ENCODE measurements at regions not wholly inside any gene's neighbourhood (a gene's known extent, or its start where the extent isn't known, plus 50 kb on each side); places are given as distances from the start of the nearest gene placed in this dataset.

- Histone ChIP-seq H3K9me3 (no peaks in the 10 kb centered on the region), H3K4me3 (ENCODE audit: low read depth, low read length) (no peak overlapping the region), H3K36me3 (ENCODE audit: control insufficient read depth, insufficient read depth, low read length) (no peaks in the 10 kb centered on the region), H3K4me1 (peaks cover 19% of the 10 kb centered on the region; the same call in 1 of the 2 replicates), H3K27me3 (replicated peaks; ENCODE audit: control insufficient read depth, insufficient read depth, low read length) (no peaks in the 10 kb centered on the region)
- no peak overlapping the region for H3K4me3 Mint-ChIP-seq (ENCODE audit: unreplicated experiment)
- ChIA-PET CTCF (no interaction called here), POLR2A (no interaction called here)
- no peaks in the 10 kb centered on the region for H3K36me3 Mint-ChIP-seq (ENCODE audit: insufficient read depth, unreplicated experiment)
- peaks cover 28% of the 10 kb centered on the region for H3K4me1 Mint-ChIP-seq (ENCODE audit: low read depth, unreplicated experiment)
- H3K27ac Mint-ChIP-seq (ENCODE audit: unreplicated experiment), result no peak overlapping the region
- no peak for DNase-seq
- intact Hi-C loops (cut with micrococcal nuclease; ENCODE audit: unreplicated experiment), result no loop called here
- H3K27me3 Mint-ChIP-seq (ENCODE audit: insufficient read depth, unreplicated experiment), result no peaks in the 10 kb centered on the region
- TF ChIP-seq, protein P1, sequence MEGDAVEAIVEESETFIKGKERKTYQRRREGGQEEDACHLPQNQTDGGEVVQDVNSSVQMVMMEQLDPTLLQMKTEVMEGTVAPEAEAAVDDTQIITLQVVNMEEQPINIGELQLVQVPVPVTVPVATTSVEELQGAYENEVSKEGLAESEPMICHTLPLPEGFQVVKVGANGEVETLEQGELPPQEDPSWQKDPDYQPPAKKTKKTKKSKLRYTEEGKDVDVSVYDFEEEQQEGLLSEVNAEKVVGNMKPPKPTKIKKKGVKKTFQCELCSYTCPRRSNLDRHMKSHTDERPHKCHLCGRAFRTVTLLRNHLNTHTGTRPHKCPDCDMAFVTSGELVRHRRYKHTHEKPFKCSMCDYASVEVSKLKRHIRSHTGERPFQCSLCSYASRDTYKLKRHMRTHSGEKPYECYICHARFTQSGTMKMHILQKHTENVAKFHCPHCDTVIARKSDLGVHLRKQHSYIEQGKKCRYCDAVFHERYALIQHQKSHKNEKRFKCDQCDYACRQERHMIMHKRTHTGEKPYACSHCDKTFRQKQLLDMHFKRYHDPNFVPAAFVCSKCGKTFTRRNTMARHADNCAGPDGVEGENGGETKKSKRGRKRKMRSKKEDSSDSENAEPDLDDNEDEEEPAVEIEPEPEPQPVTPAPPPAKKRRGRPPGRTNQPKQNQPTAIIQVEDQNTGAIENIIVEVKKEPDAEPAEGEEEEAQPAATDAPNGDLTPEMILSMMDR (IDR thresholded peaks at IDR 0.05; ENCODE audit: insufficient read depth in 1 of 2, low read depth in 1 of 2, low read length in 1 of 2, severe bottlenecking in 1 of 2, unreplicated experiment in 1 of 2), result no peak
- no TSS peak for BruUV-seq (replicated peaks)
- peaks cover 12% of the 10 kb centered on the region for H3K9me3 Mint-ChIP-seq (ENCODE audit: unreplicated experiment)
Observed at GRCh38 chr1:218524526-218524925, 179.4 kb downstream of the TGFB2 start.

- Mint-ChIP-seq H3K4me3 (ENCODE audit: unreplicated experiment) (no peak overlapping the region), H3K9me3 (ENCODE audit: unreplicated experiment) (peaks cover 12% of the 10 kb centered on the region), H3K27ac (ENCODE audit: unreplicated experiment) (no peak overlapping the region), H3K4me1 (ENCODE audit: low read depth, unreplicated experiment) (peaks cover 28% of the 10 kb centered on the region), H3K27me3 (ENCODE audit: insufficient read depth, unreplicated experiment) (no peaks in the 10 kb centered on the region), H3K36me3 (ENCODE audit: insufficient read depth, unreplicated experiment) (no peaks in the 10 kb centered on the region)
- ChIA-PET POLR2A (interaction anchor here (0.6 kb wide), 1 partner anchor 1180 kb away, joined by 4 read pairs; no protein-coding TSS in a partner anchor), CTCF (no interaction called here)
- TF ChIP-seq, protein P1 (IDR thresholded peaks at IDR 0.05; ENCODE audit: insufficient read depth in 1 of 2, low read depth in 1 of 2, low read length in 1 of 2, severe bottlenecking in 1 of 2, unreplicated experiment in 1 of 2), result no peak
- no peaks in the 10 kb centered on the region for H3K36me3 ChIP-seq (ENCODE audit: control insufficient read depth, insufficient read depth, low read length)
- no peak for DNase-seq
- no TSS peak for BruUV-seq (replicated peaks)
- H3K4me3 ChIP-seq (ENCODE audit: low read depth, low read length), result no peak overlapping the region
- H3K27me3 ChIP-seq (replicated peaks; ENCODE audit: control insufficient read depth, insufficient read depth, low read length), result no peaks in the 10 kb centered on the region
- H3K9me3 ChIP-seq, result no peaks in the 10 kb centered on the region
- peaks cover 19% of the 10 kb centered on the region; the same call in 1 of the 2 replicates for H3K4me1 ChIP-seq
- intact Hi-C loops (cut with micrococcal nuclease; ENCODE audit: unreplicated experiment), result no loop called here
Observed at GRCh38 chr1:218525031-218525430, 179.9 kb downstream of the TGFB2 start.

- TF ChIP-seq, protein P1 (IDR thresholded peaks at IDR 0.05; ENCODE audit: insufficient read depth in 1 of 2, low read depth in 1 of 2, low read length in 1 of 2, severe bottlenecking in 1 of 2, unreplicated experiment in 1 of 2), result no peak
- Mint-ChIP-seq H3K9me3 (ENCODE audit: unreplicated experiment) (peaks cover 12% of the 10 kb centered on the region), H3K27ac (ENCODE audit: unreplicated experiment) (no peak overlapping the region), H3K4me1 (ENCODE audit: low read depth, unreplicated experiment) (peaks cover 28% of the 10 kb centered on the region), H3K36me3 (ENCODE audit: insufficient read depth, unreplicated experiment) (no peaks in the 10 kb centered on the region), H3K4me3 (ENCODE audit: unreplicated experiment) (no peak overlapping the region), H3K27me3 (ENCODE audit: insufficient read depth, unreplicated experiment) (no peaks in the 10 kb centered on the region)
- DNase-seq, result no peak
- Histone ChIP-seq H3K4me3 (ENCODE audit: low read depth, low read length) (no peak overlapping the region), H3K9me3 (no peaks in the 10 kb centered on the region), H3K27me3 (replicated peaks; ENCODE audit: control insufficient read depth, insufficient read depth, low read length) (no peaks in the 10 kb centered on the region), H3K4me1 (peaks cover 19% of the 10 kb centered on the region; the same call in 1 of the 2 replicates), H3K36me3 (ENCODE audit: control insufficient read depth, insufficient read depth, low read length) (no peaks in the 10 kb centered on the region)
- CTCF ChIA-PET, result no interaction called here
- no TSS peak for BruUV-seq (replicated peaks)
- POLR2A ChIA-PET, result interaction anchor here (0.6 kb wide), 1 partner anchor 1181 kb away, joined by 4 read pairs; no protein-coding TSS in a partner anchor
- intact Hi-C loops (cut with micrococcal nuclease; ENCODE audit: unreplicated experiment), result no loop called here
Observed at GRCh38 chr1:218525451-218526197, 180.5 kb downstream of the TGFB2 start.
